ENCODE measurements at regions not wholly inside any gene's neighbourhood (a gene's known extent, or its start where the extent isn't known, plus 50 kb on each side); places are given as distances from the start of the nearest gene placed in this dataset.

DNA sequence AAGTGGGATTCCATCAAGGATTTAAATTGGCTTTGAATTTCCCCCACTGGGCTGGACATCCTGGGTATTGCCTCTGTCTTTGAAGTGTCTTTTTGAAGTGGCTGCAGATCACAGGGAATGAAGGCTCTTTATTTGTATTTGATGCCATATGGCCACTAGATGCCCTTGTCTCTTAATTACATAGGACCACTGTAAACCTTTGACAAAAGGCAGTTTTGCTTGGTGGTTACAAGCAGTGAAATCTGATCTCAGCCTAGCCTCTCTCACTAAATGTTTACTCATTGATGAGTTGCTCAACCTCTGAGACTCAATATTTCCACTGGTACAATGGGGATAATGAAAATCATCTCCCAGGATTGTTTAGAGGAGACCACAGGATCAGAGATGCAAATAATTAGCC is 102.2 kb downstream of the INSIG2 start:
- Histone ChIP-seq H2BK15ac (replicated peaks; ENCODE audit: low read depth) (no peak overlapping the region), H3K27ac (ENCODE audit: low read depth, low read length) (no peak overlapping the region), H3K4ac (ENCODE audit: low read depth, low read length) (no peak overlapping the region), H2AK5ac (ENCODE audit: low read length) (no peak overlapping the region), H3K9ac (ENCODE audit: low read length) (no peak overlapping the region), H3K4me1 (ENCODE audit: control insufficient read depth, low read depth, low read length) (peaks cover 6% of the 10 kb centered on the region), H4K5ac (ENCODE audit: low read length) (no peak overlapping the region), H3K79me2 (ENCODE audit: control insufficient read depth, insufficient read depth, low read length) (no peaks in the 10 kb centered on the region), H2BK120ac (ENCODE audit: low read depth, low read length) (no peak overlapping the region), H3K18ac (ENCODE audit: low read length) (no peak overlapping the region), H4K8ac (ENCODE audit: low read depth, low read length) (no peak overlapping the region), H3K36me3 (ENCODE audit: control insufficient read depth, insufficient read depth, low read length) (no peaks in the 10 kb centered on the region), H3K79me1 (ENCODE audit: low read length) (no peaks in the 10 kb centered on the region), H3K56ac (ENCODE audit: low read length) (no peak overlapping the region), H3K4me3 (ENCODE audit: low read length) (no peak overlapping the region), H3K23ac (ENCODE audit: low read length) (no peak overlapping the region), H2BK5ac (ENCODE audit: low read length) (no peak overlapping the region), H3K27me3 (ENCODE audit: insufficient read depth, low read length, poor library complexity) (no peaks in the 10 kb centered on the region), H3K4me2 (ENCODE audit: low read length) (no peak overlapping the region)
- no peak for DNase-seq

DNA sequence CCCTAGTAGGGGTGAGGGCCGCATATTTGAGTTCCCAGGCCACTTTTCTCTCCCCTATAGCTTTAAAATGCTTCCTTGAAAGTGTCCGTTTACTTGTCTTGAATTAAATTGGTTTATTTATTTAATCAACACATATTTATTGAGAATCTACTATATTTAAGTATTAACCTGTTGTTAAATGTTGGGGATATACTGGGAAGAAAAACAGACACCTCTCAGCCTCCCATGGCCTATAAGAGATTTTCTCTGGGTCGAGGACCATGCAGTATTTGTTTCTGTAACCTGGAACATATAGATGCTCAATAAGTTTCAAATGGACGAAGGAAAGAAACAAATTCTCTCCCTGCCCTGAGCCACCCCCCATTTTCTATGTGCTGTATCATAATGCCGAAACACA is 98.6 kb downstream of the INSIG2 start:
- no peaks in the 10 kb centered on the region for H3K36me3 ChIP-seq (ENCODE audit: control insufficient read depth, insufficient read depth, low read length)
- no peak overlapping the region for H3K23ac ChIP-seq (ENCODE audit: low read length)
- peak overlapping the region; percentile 17 for H3K18ac ChIP-seq (ENCODE audit: low read length)
- whole genome bisulfite sequencing (ENCODE audit: extremely low coverage, insufficient coverage, low lambda C conversion rate): no CpG with 5 or more reads among the region's 5 CpGs
- H3K4ac ChIP-seq (ENCODE audit: low read depth, low read length): no peak overlapping the region
- no peaks in the 10 kb centered on the region for H3K79me2 ChIP-seq (ENCODE audit: control insufficient read depth, insufficient read depth, low read length)
- H3K4me2 ChIP-seq (ENCODE audit: low read length): peak overlapping the region; percentile 46
- no peaks in the 10 kb centered on the region for H3K79me1 ChIP-seq (ENCODE audit: low read length)
- H3K4me1 ChIP-seq (ENCODE audit: control insufficient read depth, low read depth, low read length): peaks cover 10% of the 10 kb centered on the region
- H2BK5ac ChIP-seq (ENCODE audit: low read length): no peak overlapping the region
- H3K4me3 ChIP-seq (ENCODE audit: low read length): no peak overlapping the region
- H2BK15ac ChIP-seq (replicated peaks; ENCODE audit: low read depth): no peak overlapping the region
- H3K27me3 ChIP-seq (ENCODE audit: insufficient read depth, low read length, poor library complexity): no peaks in the 10 kb centered on the region
- peak overlapping the region; percentile 86 for H3K9ac ChIP-seq (ENCODE audit: low read length)
- no peak for DNase-seq
- H4K5ac ChIP-seq (ENCODE audit: low read length): no peak overlapping the region
- H2BK120ac ChIP-seq (ENCODE audit: low read depth, low read length): no peak overlapping the region
- no peak overlapping the region for H3K27ac ChIP-seq (ENCODE audit: low read depth, low read length)
- H2AK5ac ChIP-seq (ENCODE audit: low read length): no peak overlapping the region
- H3K56ac ChIP-seq (ENCODE audit: low read length): peak overlapping the region; percentile 94
- H4K8ac ChIP-seq (ENCODE audit: low read depth, low read length): no peak overlapping the region

DNA sequence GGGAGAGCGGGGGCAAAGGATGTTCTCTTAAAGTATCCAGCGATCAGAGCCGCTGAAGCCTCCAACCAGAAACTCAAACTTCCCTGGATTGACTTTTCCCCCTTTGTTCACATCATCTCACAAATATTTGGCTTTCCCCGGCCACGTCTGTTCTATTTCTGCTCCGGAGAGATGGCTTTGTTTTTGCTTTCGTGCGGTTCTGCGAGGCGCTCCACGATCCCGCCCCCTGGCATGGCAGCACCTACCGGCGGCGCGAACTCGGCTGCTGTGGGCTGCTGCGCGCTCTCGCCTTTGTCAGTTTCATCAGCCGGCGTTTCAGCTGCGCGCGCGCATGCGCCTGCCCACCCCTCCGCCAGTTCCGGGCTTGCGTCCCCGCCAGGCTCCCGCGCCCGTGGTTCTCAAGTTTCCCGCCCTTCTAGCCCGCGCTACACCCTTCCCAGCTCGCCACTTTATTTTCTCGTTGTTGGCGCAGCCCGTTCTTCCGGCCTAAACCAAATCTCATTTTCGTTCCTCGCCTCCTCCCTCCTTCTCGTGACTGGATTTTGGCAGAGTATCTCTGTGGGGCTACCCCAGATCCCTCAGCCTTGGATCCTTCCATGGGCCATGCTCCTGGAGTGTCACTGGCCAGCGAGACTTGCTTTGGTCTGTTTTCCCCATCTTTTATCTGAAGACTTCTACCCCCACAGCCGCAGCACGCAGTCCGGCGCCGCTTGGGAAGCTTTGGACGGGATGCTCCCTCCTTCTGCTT is 98.0 kb downstream of the INSIG2 start:
- Histone ChIP-seq H3K4me2 (ENCODE audit: low read length) (peak overlapping the region; percentile 80), H4K8ac (ENCODE audit: low read depth, low read length) (no peak overlapping the region), H3K4ac (ENCODE audit: low read depth, low read length) (peak overlapping the region; percentile 58), H3K79me2 (ENCODE audit: control insufficient read depth, insufficient read depth, low read length) (no peaks in the 10 kb centered on the region), H2BK15ac (replicated peaks; ENCODE audit: low read depth) (no peak overlapping the region), H2BK120ac (ENCODE audit: low read depth, low read length) (peak overlapping the region; percentile 33), H3K4me1 (ENCODE audit: control insufficient read depth, low read depth, low read length) (peaks cover 10% of the 10 kb centered on the region), H3K27me3 (ENCODE audit: insufficient read depth, low read length, poor library complexity) (no peaks in the 10 kb centered on the region), H2BK5ac (ENCODE audit: low read length) (peak overlapping the region; percentile 52), H3K56ac (ENCODE audit: low read length) (peak overlapping the region; percentile 94), H4K5ac (ENCODE audit: low read length) (peak overlapping the region; percentile 96), H3K9ac (ENCODE audit: low read length) (peak overlapping the region; percentile 87), H3K23ac (ENCODE audit: low read length) (no peak overlapping the region), H3K79me1 (ENCODE audit: low read length) (no peaks in the 10 kb centered on the region), H3K4me3 (ENCODE audit: low read length) (peak overlapping the region; percentile 67), H3K18ac (ENCODE audit: low read length) (peak overlapping the region; percentile 97), H2AK5ac (ENCODE audit: low read length) (no peak overlapping the region), H3K36me3 (ENCODE audit: control insufficient read depth, insufficient read depth, low read length) (no peaks in the 10 kb centered on the region), H3K27ac (ENCODE audit: low read depth, low read length) (peak overlapping the region; percentile 85)
- no CpG with 5 or more reads among the region's 52 CpGs for WGBS (ENCODE audit: extremely low coverage, insufficient coverage, low lambda C conversion rate)
- peak; percentile 90 for DNase-seq

DNA sequence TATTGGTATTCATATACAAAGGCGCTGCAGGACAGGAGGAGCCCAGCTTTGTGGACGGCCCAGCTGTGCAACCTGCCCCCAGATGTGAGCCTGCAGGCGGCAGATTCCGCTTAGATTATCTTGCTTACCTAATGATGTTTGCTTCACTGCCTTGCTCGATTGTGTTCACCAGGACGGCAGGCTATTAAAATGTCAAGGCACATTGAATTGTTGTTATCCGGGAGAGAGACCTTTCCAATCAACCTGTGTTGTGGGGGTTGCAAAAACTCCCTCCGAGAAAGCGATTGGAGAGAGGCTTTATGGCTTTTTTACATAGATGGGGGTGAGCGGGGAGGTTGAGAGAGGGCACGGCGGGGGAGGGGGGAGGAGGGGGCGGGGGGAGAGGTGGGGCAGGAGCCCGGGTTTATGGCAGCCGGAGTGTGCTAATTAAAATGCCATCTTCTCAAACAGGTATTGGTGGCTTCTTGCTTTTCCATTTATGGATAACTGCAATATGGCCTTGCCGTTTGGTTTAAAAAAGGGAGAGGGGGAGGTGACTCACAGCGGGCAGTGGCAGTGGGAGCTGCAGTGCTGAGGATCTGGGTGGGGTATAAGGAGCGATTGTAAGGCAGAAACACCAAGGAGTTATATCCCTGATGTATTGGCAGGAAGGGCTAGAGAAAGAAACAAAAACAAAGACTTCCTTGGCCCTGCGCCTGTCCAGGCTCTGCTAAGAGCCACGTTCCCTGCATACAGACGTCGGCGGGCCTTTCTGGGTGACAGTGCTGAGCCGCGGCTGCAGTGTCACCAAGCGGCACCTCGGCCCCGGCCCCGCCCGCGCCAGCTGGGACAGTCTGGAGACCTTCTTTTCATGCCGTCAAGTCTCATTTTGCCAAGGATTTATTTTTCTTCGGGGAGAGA is 97.2 kb downstream of the INSIG2 start:
- Histone ChIP-seq H3K4me1 (ENCODE audit: control insufficient read depth, low read depth, low read length) (peaks cover 10% of the 10 kb centered on the region), H3K4me2 (ENCODE audit: low read length) (peak overlapping the region; percentile 80), H2AK5ac (ENCODE audit: low read length) (no peak overlapping the region), H3K9ac (ENCODE audit: low read length) (peak overlapping the region; percentile 87), H3K23ac (ENCODE audit: low read length) (no peak overlapping the region), H3K79me2 (ENCODE audit: control insufficient read depth, insufficient read depth, low read length) (no peaks in the 10 kb centered on the region), H3K79me1 (ENCODE audit: low read length) (no peaks in the 10 kb centered on the region), H4K8ac (ENCODE audit: low read depth, low read length) (no peak overlapping the region), H3K4me3 (ENCODE audit: low read length) (peak overlapping the region; percentile 67), H4K5ac (ENCODE audit: low read length) (no peak overlapping the region), H2BK120ac (ENCODE audit: low read depth, low read length) (peak overlapping the region; percentile 33), H2BK15ac (replicated peaks; ENCODE audit: low read depth) (no peak overlapping the region), H3K4ac (ENCODE audit: low read depth, low read length) (peak overlapping the region; percentile 58), H3K27ac (ENCODE audit: low read depth, low read length) (peak overlapping the region; percentile 85), H3K18ac (ENCODE audit: low read length) (peak overlapping the region; percentile 97), H2BK5ac (ENCODE audit: low read length) (no peak overlapping the region), H3K27me3 (ENCODE audit: insufficient read depth, low read length, poor library complexity) (no peaks in the 10 kb centered on the region), H3K36me3 (ENCODE audit: control insufficient read depth, insufficient read depth, low read length) (no peaks in the 10 kb centered on the region), H3K56ac (ENCODE audit: low read length) (peak overlapping the region; percentile 91)
- WGBS (ENCODE audit: extremely low coverage, insufficient coverage, low lambda C conversion rate): no CpG with 5 or more reads among the region's 33 CpGs
- peak; percentile 76 for DNase-seq

DNA sequence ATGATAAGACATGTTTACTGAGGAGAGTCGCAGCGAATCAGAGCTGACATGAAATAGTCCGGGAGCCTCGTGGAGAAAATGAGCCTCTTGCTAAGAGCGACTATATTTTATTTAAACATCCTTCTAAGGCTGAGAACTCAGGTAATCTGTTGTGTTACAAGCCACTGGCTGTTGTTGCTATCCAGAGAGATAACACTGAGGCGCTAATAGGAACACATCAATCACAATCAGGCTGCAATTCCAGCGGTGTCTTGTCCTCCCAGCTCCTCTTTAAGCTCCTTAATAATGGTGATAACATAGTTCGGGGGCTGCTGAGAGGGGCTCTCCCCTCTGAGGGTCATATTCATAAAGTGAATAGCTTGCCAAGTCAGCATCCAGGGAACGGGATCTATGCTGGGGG is 95.1 kb downstream of the INSIG2 start:
- peak; percentile 66 for DNase-seq
- no peak overlapping the region for H2AK5ac ChIP-seq (ENCODE audit: low read length)
- no peaks in the 10 kb centered on the region for H3K79me1 ChIP-seq (ENCODE audit: low read length)
- no peak overlapping the region for H3K27ac ChIP-seq (ENCODE audit: low read depth, low read length)
- H4K8ac ChIP-seq (ENCODE audit: low read depth, low read length): no peak overlapping the region
- H3K4me2 ChIP-seq (ENCODE audit: low read length): no peak overlapping the region
- H2BK15ac ChIP-seq (replicated peaks; ENCODE audit: low read depth): no peak overlapping the region
- H2BK120ac ChIP-seq (ENCODE audit: low read depth, low read length): no peak overlapping the region
- H4K5ac ChIP-seq (ENCODE audit: low read length): no peak overlapping the region
- no peak overlapping the region for H3K56ac ChIP-seq (ENCODE audit: low read length)
- no peaks in the 10 kb centered on the region for H3K36me3 ChIP-seq (ENCODE audit: control insufficient read depth, insufficient read depth, low read length)
- no peak overlapping the region for H3K4ac ChIP-seq (ENCODE audit: low read depth, low read length)
- H3K4me1 ChIP-seq (ENCODE audit: control insufficient read depth, low read depth, low read length): peaks cover 10% of the 10 kb centered on the region
- H2BK5ac ChIP-seq (ENCODE audit: low read length): no peak overlapping the region
- no peaks in the 10 kb centered on the region for H3K79me2 ChIP-seq (ENCODE audit: control insufficient read depth, insufficient read depth, low read length)
- H3K27me3 ChIP-seq (ENCODE audit: insufficient read depth, low read length, poor library complexity): no peaks in the 10 kb centered on the region
- no peak overlapping the region for H3K9ac ChIP-seq (ENCODE audit: low read length)
- no peak overlapping the region for H3K23ac ChIP-seq (ENCODE audit: low read length)
- no CpG with 5 or more reads among the region's 9 CpGs for WGBS (ENCODE audit: extremely low coverage, insufficient coverage, low lambda C conversion rate)
- no peak overlapping the region for H3K18ac ChIP-seq (ENCODE audit: low read length)
- H3K4me3 ChIP-seq (ENCODE audit: low read length): no peak overlapping the region
